RPMI8226 (cell line): ENCODE measurements at regions not wholly inside any gene's neighbourhood (a gene's known extent, or its start where the extent isn't known, plus 50 kb on each side); places are given as distances from the start of the nearest gene placed in this dataset.
A peak's percentile ranks its signal among the peaks of the same experiment; 100 is the strongest.
"Not testable (repeated sequence)": the region's sequence is repeated elsewhere in the genome, so short reads cannot be mapped to it uniquely, and the experiment has no call there.

Experiments
- DNase-seq: peaks from one replicate; pipeline ENCODE4 v3.0.0-alpha.2; 2015

DNA sequence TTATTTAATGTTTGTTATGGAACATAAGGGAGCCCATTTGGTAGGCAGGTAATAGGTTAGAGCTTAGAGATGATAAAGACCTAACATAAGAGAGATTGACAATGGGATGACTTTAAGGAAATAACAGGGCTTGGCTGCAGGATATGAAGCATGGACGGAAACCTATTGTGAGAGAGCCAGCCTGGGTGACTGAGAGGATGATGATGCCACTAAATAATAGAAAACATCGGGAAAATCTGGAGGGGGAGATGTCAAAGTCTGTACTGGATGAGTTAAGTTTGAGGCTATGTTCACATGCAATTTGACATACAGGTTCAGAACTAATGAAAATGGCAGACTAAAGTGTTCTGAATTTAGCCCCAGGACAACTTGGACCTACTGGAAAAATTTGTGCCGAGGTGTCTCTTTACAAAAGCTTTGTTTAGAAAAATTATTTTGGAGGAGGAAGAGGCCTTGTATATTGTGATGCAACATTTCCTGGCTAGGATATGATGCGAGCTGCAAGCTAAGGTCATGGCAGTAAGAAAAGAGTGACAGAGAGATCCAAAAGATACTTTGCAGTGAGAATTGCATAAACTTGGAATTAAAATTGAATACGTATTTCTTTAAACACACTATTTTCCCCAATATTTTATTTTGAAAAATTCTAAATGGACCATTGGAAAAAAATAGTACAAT lies 339.3 kb upstream of the PLET1 start:
- no peak for DNase-seq

DNA sequence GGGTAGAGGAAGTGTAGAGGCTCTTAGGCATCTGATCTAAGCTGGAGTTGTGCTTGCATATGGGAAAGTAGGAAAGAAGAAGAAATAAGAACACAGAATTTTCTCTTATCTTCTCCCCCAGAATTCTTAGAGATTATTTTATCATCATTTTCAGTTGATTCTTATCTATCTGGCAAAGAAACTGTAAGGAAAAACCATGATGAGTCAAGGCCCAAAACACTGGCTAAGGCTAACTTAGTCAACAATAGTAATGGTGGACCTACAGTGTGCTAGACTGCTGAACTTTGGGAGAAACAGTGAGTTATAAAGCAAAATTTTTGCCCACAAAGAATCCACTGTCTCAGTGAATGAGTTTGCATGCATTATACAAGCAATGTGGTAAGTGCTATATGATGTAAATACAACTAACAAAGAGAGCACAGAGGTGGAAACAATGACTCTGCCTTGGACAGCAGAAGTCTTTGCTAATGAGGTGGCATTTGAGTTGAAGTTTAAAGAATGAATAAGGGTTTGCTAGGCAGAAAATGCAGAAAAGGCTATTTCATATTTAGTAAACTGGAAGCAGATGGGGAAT lies 344.5 kb upstream of the PLET1 start:
- DNase-seq, result no peak

DNA sequence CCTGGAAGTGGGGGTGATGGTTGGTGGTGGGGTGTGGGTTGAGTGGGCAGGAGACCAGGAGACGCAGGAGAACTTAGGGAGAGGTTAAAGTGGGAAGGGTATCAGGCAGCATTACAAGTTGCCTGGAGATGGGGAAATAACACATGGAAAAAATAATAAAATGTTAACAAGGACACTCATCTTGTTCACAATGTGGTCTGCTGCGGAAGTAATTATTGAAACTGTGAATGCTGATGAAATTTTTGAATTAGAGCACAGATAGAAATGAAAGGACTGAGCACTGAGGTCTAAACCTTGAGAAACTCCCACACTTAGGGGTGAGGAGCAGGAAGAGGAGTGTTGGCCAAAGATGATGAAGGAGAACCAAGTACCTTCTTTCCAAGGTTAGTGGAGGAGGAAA lies 346.0 kb upstream of the PLET1 start:
- no peak for DNase-seq

- DNase-seq, result no peak
Observed at GRCh38 chr11:112608509-112608908, 347.8 kb upstream of the PLET1 start.

DNA sequence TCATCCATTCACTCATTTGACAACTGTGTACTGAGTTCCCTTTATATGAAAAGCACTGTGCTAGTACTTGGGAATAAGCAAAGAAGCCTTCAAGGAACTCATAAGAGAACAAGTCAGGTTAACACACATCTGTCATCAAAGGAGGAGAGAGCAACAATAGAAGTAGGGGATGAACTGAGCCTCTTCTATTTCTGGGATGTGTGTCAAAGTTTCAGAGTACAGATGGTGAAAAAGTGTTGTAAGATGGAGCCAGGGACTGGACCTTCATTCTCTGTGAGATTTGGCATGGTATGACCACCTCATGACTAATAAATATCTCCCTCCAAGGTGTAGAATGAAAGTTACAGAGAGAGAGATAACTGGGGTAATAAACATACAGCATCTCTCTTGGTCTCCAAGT lies 349.8 kb upstream of the PLET1 start:
- DNase-seq, result no peak

GRCh38 chr11:112610996-112611750 lies 350.0 kb upstream of the NCAM1 start:
- DNase-seq, result peak; percentile 63

DNA sequence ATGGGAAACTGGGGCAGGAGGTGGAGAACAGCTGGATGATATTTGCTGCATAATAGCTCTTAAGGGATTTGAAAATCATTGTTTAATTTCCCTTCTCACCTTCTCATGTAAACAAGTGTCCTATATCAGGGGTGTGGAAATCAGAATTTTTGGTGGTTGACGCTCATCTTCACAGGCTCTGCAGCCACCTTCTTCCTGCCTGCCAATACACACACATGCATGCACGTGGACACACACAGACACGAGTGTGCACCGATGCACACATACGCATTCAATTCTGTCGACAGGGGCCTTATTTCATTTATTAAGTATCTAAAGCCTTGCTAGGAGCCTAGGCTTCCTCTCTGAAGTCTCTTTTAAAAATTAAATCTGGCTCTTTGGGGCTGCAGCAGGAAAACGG lies 349.4 kb upstream of the NCAM1 start:
- peak; percentile 41 for DNase-seq

DNA sequence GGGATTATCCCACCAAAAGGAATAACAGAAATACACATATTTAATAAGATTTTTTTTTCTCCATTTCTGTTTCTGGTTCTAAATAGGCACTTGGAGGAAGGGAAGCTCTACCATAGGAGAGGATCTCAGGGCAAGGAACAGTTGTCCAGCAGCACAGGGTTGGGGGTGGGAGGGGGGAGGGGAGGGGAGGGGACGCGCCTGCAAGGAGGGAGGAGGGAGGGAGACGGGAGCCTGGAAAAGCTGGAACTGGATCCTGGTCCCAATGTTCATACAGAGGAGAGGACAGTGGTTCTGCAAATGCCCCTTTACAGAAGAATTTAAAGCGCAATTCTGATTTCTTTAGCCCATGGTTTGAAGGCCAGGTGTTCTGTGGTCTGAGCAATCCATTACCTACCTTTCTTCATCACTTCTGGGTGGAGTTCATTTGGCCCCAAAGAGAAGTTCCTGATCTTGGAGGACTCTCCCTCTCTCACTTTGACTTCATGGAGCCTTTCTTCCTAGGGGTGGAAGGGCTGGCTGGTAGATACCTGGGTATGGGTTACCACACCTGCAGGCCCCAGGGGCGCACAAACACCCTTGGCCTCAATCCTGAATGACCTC lies 348.9 kb upstream of the NCAM1 start:
- peak; percentile 86 for DNase-seq

- DNase-seq, result peak; percentile 97
Observed at GRCh38 chr11:112613051-112613972, 347.9 kb upstream of the NCAM1 start.

DNA sequence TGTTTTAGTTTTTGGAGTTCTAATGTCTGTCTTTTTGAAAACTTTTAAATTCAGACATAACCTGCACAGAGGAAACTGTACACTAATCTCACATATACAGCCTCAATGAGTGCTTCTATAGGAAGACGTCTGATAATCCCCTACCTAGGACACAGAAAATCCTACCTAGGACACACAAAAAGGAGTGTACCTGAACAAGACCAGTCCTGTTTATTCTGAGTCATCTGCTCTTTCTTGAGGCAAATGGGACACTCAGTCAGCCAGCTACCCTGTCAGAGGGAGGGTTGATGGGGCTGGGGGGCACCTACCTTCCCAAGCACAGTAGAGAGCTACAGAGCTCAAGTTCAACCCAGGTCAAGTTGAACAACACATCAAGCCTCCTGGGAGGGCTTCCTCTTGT lies 346.6 kb upstream of the NCAM1 start:
- DNase-seq, result no peak

- no peak for DNase-seq
Observed at GRCh38 chr11:112615238-112615637, 346.0 kb upstream of the NCAM1 start.

DNA sequence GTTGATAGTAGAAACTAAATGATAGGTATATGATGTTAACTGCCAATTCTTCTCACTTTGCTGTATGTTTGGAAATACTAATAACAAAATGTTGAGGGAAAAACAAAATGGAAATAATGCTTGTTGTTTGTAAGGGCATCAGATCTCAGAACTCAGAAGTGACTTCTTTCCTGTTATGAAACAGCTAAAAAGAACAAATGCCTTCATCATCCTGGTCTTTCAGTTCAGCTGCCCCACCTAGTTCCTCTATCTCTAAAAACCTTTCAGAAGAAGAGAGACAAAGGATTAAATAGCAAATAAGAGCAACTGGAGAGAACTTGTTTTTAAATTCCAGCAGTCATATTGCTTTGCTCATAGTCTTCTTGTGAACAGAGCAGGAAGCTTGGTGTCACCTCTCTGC lies 345.3 kb upstream of the NCAM1 start:
- no peak for DNase-seq

DNA sequence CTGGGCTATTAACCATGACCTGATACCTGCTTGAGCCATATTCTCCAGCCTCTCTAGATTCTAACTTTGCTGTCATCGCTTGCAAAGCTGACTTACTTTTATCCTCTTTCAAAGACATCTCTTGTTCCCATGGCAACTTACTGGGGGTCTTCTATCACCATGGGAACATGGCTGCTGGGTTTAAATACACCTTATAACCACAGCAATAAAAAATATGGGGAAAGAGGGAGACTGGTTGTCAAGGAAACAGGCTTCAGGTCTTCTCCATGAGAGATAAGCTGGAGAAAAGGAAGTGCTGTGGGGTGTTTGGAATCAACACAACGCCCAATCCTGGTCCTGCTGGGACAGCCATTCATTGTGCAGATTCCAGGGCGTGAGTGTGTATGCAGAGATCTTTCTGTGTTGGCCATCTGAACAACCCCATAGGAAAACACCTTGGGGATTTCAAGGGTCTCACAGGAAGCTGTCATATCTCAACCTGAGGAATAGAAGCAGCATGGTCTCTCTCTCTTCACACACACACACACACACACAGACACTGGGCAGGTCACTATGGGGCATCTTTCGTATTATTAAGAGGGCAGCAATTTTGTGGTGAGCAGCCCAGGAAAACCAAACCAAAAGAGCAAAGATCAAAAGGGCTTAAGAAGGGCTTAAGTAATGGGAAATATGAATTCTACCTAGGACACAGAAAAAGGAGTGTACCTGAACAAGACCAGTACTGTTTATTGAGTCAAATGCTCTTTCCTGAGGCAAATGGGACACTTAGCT lies 344.7 kb upstream of the NCAM1 start:
- no peak for DNase-seq

GRCh38 chr11:112617098-112617425 lies 344.2 kb upstream of the NCAM1 start:
- no peak for DNase-seq

DNA sequence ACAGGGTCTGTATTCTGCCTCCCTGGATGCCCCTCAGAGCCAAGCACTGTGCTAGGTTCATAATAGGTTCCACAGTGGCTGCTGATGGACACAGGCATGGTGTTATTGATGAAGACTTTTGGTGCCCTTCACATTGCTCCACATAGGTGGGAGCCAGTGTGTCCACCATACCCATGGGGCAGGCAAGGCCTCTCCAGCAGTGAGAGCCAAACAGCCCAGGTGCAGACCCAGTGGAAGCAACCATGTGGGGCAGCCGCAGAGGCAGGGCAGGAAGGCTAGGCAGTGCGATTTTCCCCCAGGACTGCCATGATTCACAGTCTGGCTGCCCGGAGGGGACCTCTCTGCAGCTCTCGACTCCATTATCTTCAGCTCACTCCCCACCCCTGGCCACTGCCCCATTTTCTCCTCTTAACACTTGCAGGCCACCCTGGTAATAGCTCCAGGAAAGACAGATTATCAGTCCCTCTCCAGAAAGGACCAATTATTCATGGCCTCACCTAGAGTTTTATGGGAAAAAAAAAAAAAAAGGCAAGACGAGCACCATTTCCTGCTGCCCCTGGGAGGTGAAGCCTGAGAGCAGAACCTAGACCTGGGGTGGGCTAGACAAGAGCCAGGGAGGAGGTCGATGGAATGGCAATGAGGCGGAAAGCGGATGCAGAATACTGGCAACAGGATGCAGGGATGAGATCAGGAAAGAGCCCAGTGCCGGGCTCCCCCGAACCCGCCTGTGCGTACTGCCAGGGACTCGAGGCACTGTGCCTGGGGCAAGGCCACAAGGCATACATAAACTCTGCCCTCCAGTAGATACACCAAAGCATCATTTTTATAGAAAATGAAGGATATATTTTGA lies 343.0 kb upstream of the NCAM1 start:
- no peak for DNase-seq

DNA sequence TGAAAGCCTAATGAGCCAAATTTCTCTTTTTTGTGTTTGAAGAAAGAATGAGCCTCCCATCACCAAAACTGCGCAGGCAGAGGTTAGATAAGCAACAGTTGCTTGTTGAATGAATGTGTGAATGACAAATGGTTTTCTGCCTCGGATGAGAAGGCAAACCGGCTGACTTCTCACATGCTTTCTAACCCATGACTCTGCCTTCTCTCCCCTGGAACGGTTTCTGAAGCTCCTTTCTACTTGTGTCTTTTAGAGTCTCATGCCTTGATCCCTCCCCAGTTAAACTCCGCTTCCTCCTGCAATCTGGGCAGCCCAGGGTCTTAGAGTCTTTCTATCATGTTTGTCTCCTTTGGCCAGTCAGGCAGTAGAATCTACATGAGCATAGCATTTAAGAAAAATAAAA lies 342.1 kb upstream of the NCAM1 start:
- no peak for DNase-seq

- DNase-seq, result peak; percentile 63
Observed at GRCh38 chr11:112620621-112621394, 340.4 kb upstream of the NCAM1 start.

DNA sequence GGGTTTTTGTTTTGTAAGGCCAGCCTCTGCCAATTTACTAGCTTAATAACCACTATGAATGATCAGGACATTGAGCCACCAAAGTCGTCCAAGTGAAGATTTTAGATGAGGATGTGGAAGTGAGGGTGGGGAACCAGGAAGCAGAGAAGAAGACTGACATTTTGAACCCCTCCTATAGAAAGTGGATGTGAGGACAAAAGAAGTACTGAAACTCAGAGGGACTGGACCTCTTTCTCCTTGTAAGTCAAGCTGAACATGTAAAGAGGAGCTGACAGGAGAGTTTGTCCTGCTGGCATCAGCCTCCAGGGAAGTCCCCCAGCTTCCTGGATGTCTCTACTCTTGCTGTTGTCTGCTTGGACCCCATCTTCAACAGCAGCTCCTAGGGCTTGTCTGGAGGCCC lies 338.2 kb upstream of the NCAM1 start:
- no peak for DNase-seq

DNA sequence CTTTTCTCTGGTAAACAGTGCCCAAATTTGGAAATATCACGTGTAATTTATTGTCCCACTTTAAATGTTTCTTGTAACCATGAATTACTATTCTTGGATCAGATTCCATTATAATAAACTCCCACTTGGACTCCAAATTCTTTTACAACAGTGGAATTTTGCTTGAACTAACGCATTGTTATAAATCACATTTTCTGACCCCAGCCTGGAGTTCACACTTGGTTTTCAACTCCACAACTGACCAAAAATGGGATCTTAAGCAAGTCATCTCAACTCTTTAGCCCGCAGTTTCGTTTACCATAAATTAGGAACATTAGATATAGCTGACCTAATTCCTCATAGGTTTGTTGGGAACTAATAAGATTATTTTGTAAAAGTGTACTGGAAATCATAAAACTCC lies 336.8 kb upstream of the NCAM1 start:
- no peak for DNase-seq

DNA sequence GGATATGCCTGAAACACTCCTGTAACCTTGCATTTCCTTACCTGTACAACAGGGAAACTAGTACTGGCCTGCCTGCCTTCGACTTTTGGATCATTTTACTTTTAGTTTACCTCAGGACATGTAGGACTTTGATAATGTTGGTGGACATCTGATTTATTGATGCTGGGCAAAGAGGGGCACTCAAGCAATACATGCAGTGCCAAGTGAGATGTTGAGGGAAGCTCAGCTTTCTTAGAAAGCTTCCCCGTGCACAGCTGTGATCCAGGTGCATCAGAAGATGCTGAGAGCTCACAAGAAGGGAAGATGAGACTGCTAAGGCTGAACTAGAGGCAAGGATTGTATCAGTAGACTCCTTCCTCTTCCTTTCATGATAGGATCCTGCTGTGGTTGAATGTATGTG lies 336.2 kb upstream of the NCAM1 start:
- DNase-seq, result not testable (repeated sequence)
